Prostate gland (tissue), 2 donors: ENCODE measurements at regions not wholly inside any gene's neighbourhood (a gene's known extent, or its start where the extent isn't known, plus 50 kb on each side); places are given as distances from the start of the nearest gene placed in this dataset.

Experiments
- CTCF ChIP-seq, 4 experiments: fragments of 200-600 bp in 2 of 4; fragments of 450-650 bp in 2 of 4; sonication (generic) in 2 of 4; IDR thresholded peaks; 1 replicate in 3 of 4; 2 replicates in 1 of 4; pipeline ENCODE4 v1.5.1; 2016 to 2019; ENCODE audit warnings: antibody characterized with exemption in 4 of 4, mild to moderate bottlenecking in 2 of 4, moderate library complexity in 2 of 4
- POLR2AphosphoS5 ChIP-seq: sonication (generic); formaldehyde crosslinking; IDR thresholded peaks from one replicate; pipeline ENCODE4 v1.6.1; 2017; ENCODE audit warnings: antibody characterized with exemption

DNA sequence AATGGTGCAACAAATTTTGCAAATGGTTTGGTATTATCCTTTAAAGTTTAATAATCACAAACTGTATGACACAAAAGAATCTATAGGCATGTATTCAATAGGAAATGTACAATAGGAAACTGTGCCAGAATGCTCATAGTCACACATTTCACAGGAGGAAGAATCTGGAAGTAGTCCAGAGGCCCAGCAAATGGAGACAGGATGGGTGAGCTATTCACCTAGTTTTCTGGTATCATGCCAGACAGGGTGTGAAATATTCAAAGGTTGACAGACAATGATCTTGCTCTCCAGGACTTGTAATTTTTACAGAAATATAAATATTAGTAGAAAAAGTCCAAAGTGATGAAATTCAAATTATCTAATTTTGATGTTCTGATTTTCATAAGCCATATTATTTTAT, 520.1 kb upstream of the IMPG1 start:
- TF ChIP-seq POLR2AphosphoS5 (no peak), CTCF (IDR thresholded peaks at IDR 0.05) (no peak)
